K562 (cell line): ENCODE measurements at regions not wholly inside any gene's neighbourhood (a gene's known extent, or its start where the extent isn't known, plus 50 kb on each side); places are given as distances from the start of the nearest gene placed in this dataset.

Source experiments
- ATAC-seq: fragments of 200-7000 bp; cut with Tn5 transposase; 3 replicates; pipeline ENCODE4 v1.9.1; 2020; ENCODE audit warnings: moderate library complexity
- BruUV-seq: library from RNA; stranded (reverse); fragments of 400-500 nt; replicated peaks from 2 replicates; lab custom pipeline; 2021; lab: Mats Ljungman, UMichigan
- CTCF ChIA-PET: fragments of 300-600 bp; formaldehyde crosslinking; extraction: SDS; loops from one replicate; lab custom pipeline; 2021; ENCODE audit warnings: low intra/inter-chr PET ratio; lab: Yijun Ruan, JAX
- POLR2A ChIA-PET: fragments of 300-600, 350-650 bp; sonication (Branson Sonifier 250); formaldehyde crosslinking; extraction: SDS; loops from one replicate; lab custom pipeline; 2021; ENCODE audit warnings: antibody characterized with exemption, inconsistent platforms; lab: Yijun Ruan, JAX
- DNase-seq, 4 experiments: peaks; one replicate each; pipeline versions ENCODE4 v3.0.0 to v3.0.0-alpha.2; 2011 to 2018; ENCODE audit warnings: low spot score in 3 of 4, mixed read lengths in 3 of 4; ENCODE audit errors: extremely low read depth in 1 of 4
- FAIRE-seq: peaks from 2 replicates; lab custom pipeline; 2011; peaks lifted over from hg19 to GRCh38; lab: Jason Lieb, UNC
- H2AFZ ChIP-seq: 2 replicates; pipeline ENCODE4 v1.6.0; 2011; ENCODE audit warnings: low read depth, low read length, control low read depth, inconsistent platforms
- H3K27ac ChIP-seq: fragments of 200-600 bp; 3 replicates; pipeline ENCODE4 v1.8.0; 2011; ENCODE audit warnings: low read depth, mild to moderate bottlenecking, control low read depth, inconsistent platforms, low read length, moderate library complexity, mixed read lengths; ENCODE audit errors: extremely low read depth
- H3K27me3 ChIP-seq, 2 experiments: fragments of 300-600 bp in 1 of 2; 2 replicates in 1 of 2; 3 replicates in 1 of 2; pipeline versions ENCODE4 v1.6.0 to v1.8.0; 2011; ENCODE audit warnings: inconsistent platforms in 2 of 2, low read length in 2 of 2, mild to moderate bottlenecking in 1 of 2, mixed read lengths in 1 of 2, moderate library complexity in 1 of 2; ENCODE audit not compliant: control insufficient read depth in 2 of 2, insufficient read depth in 2 of 2
- H3K36me3 ChIP-seq: fragments of 300-600 bp; 3 replicates; pipeline ENCODE4 v1.8.0; 2011; ENCODE audit warnings: mild to moderate bottlenecking, low read length, inconsistent platforms; ENCODE audit not compliant: control insufficient read depth, insufficient read depth
- H3K4me1 ChIP-seq, 2 experiments: fragments of 200-600 bp in 1 of 2; replicated peaks in 1 of 2; 2 replicates in 1 of 2; 3 replicates in 1 of 2; pipeline versions ENCODE4 v1.5.1 to v1.8.0; 2011; ENCODE audit warnings: inconsistent platforms in 2 of 2, low read length in 2 of 2, mild to moderate bottlenecking in 1 of 2, mixed read lengths in 1 of 2, moderate library complexity in 1 of 2; ENCODE audit not compliant: control insufficient read depth in 2 of 2, insufficient read depth in 2 of 2
- H3K4me2 ChIP-seq: 2 replicates; pipeline ENCODE4 v1.6.1; 2011; ENCODE audit warnings: low read length, control low read depth, inconsistent platforms, mixed read lengths; ENCODE audit not compliant: insufficient read depth
- H3K4me3 ChIP-seq: fragments of 200-600 bp; sonication (generic), shearing (Covaris generic); 2 replicates; pipeline ENCODE4 v1.5.1; 2016; ENCODE audit warnings: control low read depth, inconsistent platforms
- H3K79me2 ChIP-seq: fragments of 200-600 bp; 3 replicates; pipeline ENCODE4 v1.8.0; 2011; ENCODE audit warnings: low read length, inconsistent platforms; ENCODE audit not compliant: control insufficient read depth, insufficient read depth
- H3K9ac ChIP-seq, 2 experiments: 2 replicates each; pipeline versions ENCODE4 v1.6.0 to v1.6.1; 2011; ENCODE audit warnings: low read depth in 2 of 2, low read length in 2 of 2, control low read depth in 1 of 2, inconsistent platforms in 1 of 2, mild to moderate bottlenecking in 1 of 2, mixed read lengths in 1 of 2; ENCODE audit not compliant: insufficient read depth in 1 of 2
- H3K9me1 ChIP-seq: one replicate; pipeline ENCODE4 v1.6.0; 2011; ENCODE audit warnings: inconsistent platforms, mild to moderate bottlenecking, low read length, moderate library complexity; ENCODE audit not compliant: control insufficient read depth, insufficient read depth
- H3K9me3 ChIP-seq: replicated peaks from 2 replicates; pipeline ENCODE4 v1.5.1; 2011; ENCODE audit warnings: low read depth, low read length, inconsistent platforms; ENCODE audit not compliant: control insufficient read depth, insufficient read depth
- H4K20me1 ChIP-seq: replicated peaks from 2 replicates; pipeline ENCODE4 v1.6.1; 2011; ENCODE audit warnings: low read length, inconsistent platforms, mixed read lengths; ENCODE audit not compliant: control insufficient read depth, insufficient read depth
- ARHGAP35 ChIP-seq: fragments of 450-650 bp; IDR thresholded peaks from 2 replicates; pipeline ENCODE4 v1.6.1; 2018; ENCODE audit not compliant: partially characterized antibody
- CBFA2T3 ChIP-seq: fragments of 450-650 bp; IDR thresholded peaks from 2 replicates; pipeline ENCODE4 v1.6.1; 2017
- CBX5 ChIP-seq: IDR thresholded peaks from 2 replicates; pipeline ENCODE4 v1.6.1; 2014; ENCODE audit warnings: low read depth, borderline replicate concordance
- CBX8 ChIP-seq: fragments of 200-600 bp; sonication (generic); IDR thresholded peaks from 2 replicates; pipeline ENCODE4 v1.6.1; 2012; ENCODE audit warnings: borderline replicate concordance, mixed run types, low read depth, mild to moderate bottlenecking, moderate library complexity, mixed read lengths, low read length, control low read depth, inconsistent platforms; ENCODE audit not compliant: poor library complexity, severe bottlenecking; ENCODE audit errors: extremely low read depth
- EZH2 ChIP-seq: IDR thresholded peaks from 2 replicates; pipeline ENCODE4 v1.6.1; 2012; ENCODE audit warnings: low read depth, mild to moderate bottlenecking, inconsistent platforms, low read length, borderline replicate concordance
- FOXA1 ChIP-seq: fragments of 450-650 bp; IDR thresholded peaks from 2 replicates; pipeline ENCODE4 v1.6.1; 2016; ENCODE audit warnings: mild to moderate bottlenecking, borderline replicate concordance
- HSF4 ChIP-seq: fragments of 250-450 bp; sonication (Bioruptor Pico); IDR thresholded peaks from 2 replicates; pipeline ENCODE4 v2.1.2; 2022; ENCODE audit warnings: mild to moderate bottlenecking, moderate library complexity, borderline replicate concordance
- JUND ChIP-seq, 2 experiments: IDR thresholded peaks; 2 replicates in 1 of 2; 3 replicates in 1 of 2; pipeline ENCODE4 v1.6.1; 2011; ENCODE audit warnings: borderline replicate concordance in 2 of 2, low read depth in 2 of 2, low read length in 2 of 2, improper control_type of control experiment in 1 of 2, missing biosample characterization in 1 of 2, missing genetic modification characterization in 1 of 2, missing genetic modification reagents in 1 of 2
- RBM15 ChIP-seq: fragments of 200-400 bp; formaldehyde crosslinking; IDR thresholded peaks from 2 replicates; pipeline ENCODE4 v1.6.1; 2018; ENCODE audit warnings: mild to moderate bottlenecking, low read length, moderate library complexity; ENCODE audit not compliant: insufficient read depth
- RFX5 ChIP-seq: IDR thresholded peaks from 2 replicates; pipeline ENCODE4 v1.6.1; 2011; ENCODE audit warnings: low read depth, mild to moderate bottlenecking, improper control_type of control experiment, low read length
- RUNX1 ChIP-seq: sonication (generic); IDR thresholded peaks from 2 replicates; pipeline ENCODE4 v1.6.1; 2016; ENCODE audit warnings: antibody characterized with exemption, low read depth
- SRSF3 ChIP-seq: fragments of 200-400 bp; formaldehyde crosslinking; IDR thresholded peaks from 2 replicates; pipeline ENCODE4 v1.6.1; 2016; ENCODE audit warnings: mild to moderate bottlenecking, low read length, moderate library complexity; ENCODE audit not compliant: insufficient read depth
- ZNF24 ChIP-seq: fragments of 450-650 bp; IDR thresholded peaks from 2 replicates; pipeline ENCODE4 v1.6.1; 2016
- ZNF445 ChIP-seq: fragments of 250-450 bp; sonication (Bioruptor Pico); IDR thresholded peaks from 2 replicates; pipeline ENCODE4 v1.4.0; 2020; ENCODE audit warnings: low read depth, mild to moderate bottlenecking, moderate library complexity
- ZNF778 ChIP-seq: fragments of 450-650 bp; formaldehyde crosslinking; IDR thresholded peaks from 2 replicates; pipeline ENCODE4 v1.4.0; 2020; ENCODE audit warnings: mild to moderate bottlenecking, moderate library complexity
- ZNF785 ChIP-seq: fragments of 250-450 bp; sonication (Bioruptor Pico); IDR thresholded peaks from 2 replicates; pipeline ENCODE4 v1.4.0; 2020; ENCODE audit warnings: mild to moderate bottlenecking
- WGBS: fragments of 100-300 bp; shearing (Covaris generic); methylation state at CpG from one replicate; pipeline ENCODE4 v1.1.6; 2016; ENCODE audit warnings: low coverage, mixed read lengths; ENCODE audit not compliant: insufficient coverage; ENCODE audit errors: missing lambda C conversion rate; 5-methylcytosine and 5-hydroxymethylcytosine counted together
- in situ Hi-C: fragments of 300-500 bp; cut with MboI; formaldehyde crosslinking; loops from 4 replicates; pipeline ENCODE4 v1.15.0; 2018; ENCODE audit warnings: inconsistent platforms, mixed read lengths
- intact Hi-C: fragments of 100-400 bp; cut with micrococcal nuclease; formaldehyde crosslinking; loops from 2 replicates; pipeline ENCODE4 v1.14.2; 2022
- TF ChIP-seq, protein P1 (sequence below): fragments of 450-650 bp; IDR thresholded peaks from 2 replicates; pipeline ENCODE4 v1.6.1; 2016; ENCODE audit warnings: missing biosample characterization, missing genetic modification characterization
- TF ChIP-seq, protein P2 (sequence below): fragments of 450-650 bp; IDR thresholded peaks from 2 replicates; pipeline ENCODE4 v1.7.1; 2018; ENCODE audit warnings: mild to moderate bottlenecking, low read depth; ENCODE audit not compliant: partially characterized antibody
- TF ChIP-seq, protein P3 (sequence below): fragments of 250-450 bp; sonication (Bioruptor Pico); IDR thresholded peaks from 2 replicates; pipeline ENCODE4 v1.8.0; 2022; ENCODE audit warnings: moderate library complexity, mild to moderate bottlenecking, inconsistent platforms

DNA sequence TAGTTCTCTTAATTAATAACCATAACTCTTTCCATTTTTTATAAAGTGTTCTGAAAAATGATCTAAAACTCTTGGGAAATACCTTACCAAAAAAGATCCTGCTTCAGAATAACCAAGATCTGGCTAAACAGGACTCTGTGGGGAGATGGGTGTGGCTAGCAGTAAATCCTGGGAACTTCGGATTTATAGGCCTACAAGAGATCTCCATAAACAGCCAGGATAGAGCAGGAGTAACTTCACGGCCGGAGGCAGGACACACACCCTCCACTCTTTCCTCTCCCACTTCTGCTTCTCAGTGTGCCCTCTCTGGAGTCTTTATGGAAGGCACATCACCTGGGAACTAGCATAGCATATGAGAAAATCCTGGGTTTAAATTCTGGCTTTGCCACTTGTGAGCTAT lies 309.4 kb upstream of the SOX2 start:
- H3K79me2 ChIP-seq: no peaks in the 10 kb centered on the region
- no peak overlapping the region for H3K27ac ChIP-seq
- H3K9me1 ChIP-seq: no peaks in the 10 kb centered on the region
- ATAC-seq (no peak), DNase-seq (no peak), FAIRE-seq (no peak)
- H3K4me1 ChIP-seq: no peaks in the 10 kb centered on the region
- intact Hi-C loops: no loop called here
- ChIA-PET POLR2A (no interaction called here), CTCF (no interaction called here)
- no peaks in the 10 kb centered on the region for H3K9me3 ChIP-seq
- no peaks in the 10 kb centered on the region for H3K27me3 ChIP-seq
- no peak overlapping the region for H2AFZ ChIP-seq
- 0% methylated on average over 3 of the region's 3 CpGs for WGBS
- no peak overlapping the region for H3K9ac ChIP-seq
- in situ Hi-C loops: no loop called here
- no peaks in the 10 kb centered on the region for H4K20me1 ChIP-seq
- no TSS peak for BruUV-seq
- no peaks in the 10 kb centered on the region for H3K36me3 ChIP-seq
- H3K4me3 ChIP-seq: no peak overlapping the region
- H3K4me2 ChIP-seq: no peak overlapping the region
- TF ChIP-seq ZNF785 (CRISPR knock-in tag) (no peak), ARHGAP35 (no peak), CBX5 (no peak), ZNF778 (CRISPR knock-in tag) (no peak), FOXA1 (no peak), SRSF3 (no peak), ZNF445 (CRISPR knock-in tag) (no peak), RBM15 (no peak), RUNX1 (no peak), ZNF24 (no peak), CBX8 (no peak), JUND (IDR thresholded peaks at IDR 0.05; ENCODE audit: borderline replicate concordance, low read depth, low read length) (no peak), JUND (tag; IDR thresholded peaks at IDR 0.05; ENCODE audit: borderline replicate concordance, low read depth, low read length) (no peak), CBFA2T3 (no peak), RFX5 (no peak), HSF4 (CRISPR knock-in tag) (no peak), EZH2 (no peak)
- TF ChIP-seq, protein P1, sequence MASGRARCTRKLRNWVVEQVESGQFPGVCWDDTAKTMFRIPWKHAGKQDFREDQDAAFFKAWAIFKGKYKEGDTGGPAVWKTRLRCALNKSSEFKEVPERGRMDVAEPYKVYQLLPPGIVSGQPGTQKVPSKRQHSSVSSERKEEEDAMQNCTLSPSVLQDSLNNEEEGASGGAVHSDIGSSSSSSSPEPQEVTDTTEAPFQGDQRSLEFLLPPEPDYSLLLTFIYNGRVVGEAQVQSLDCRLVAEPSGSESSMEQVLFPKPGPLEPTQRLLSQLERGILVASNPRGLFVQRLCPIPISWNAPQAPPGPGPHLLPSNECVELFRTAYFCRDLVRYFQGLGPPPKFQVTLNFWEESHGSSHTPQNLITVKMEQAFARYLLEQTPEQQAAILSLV (tag): no peak
- TF ChIP-seq, protein P2, sequence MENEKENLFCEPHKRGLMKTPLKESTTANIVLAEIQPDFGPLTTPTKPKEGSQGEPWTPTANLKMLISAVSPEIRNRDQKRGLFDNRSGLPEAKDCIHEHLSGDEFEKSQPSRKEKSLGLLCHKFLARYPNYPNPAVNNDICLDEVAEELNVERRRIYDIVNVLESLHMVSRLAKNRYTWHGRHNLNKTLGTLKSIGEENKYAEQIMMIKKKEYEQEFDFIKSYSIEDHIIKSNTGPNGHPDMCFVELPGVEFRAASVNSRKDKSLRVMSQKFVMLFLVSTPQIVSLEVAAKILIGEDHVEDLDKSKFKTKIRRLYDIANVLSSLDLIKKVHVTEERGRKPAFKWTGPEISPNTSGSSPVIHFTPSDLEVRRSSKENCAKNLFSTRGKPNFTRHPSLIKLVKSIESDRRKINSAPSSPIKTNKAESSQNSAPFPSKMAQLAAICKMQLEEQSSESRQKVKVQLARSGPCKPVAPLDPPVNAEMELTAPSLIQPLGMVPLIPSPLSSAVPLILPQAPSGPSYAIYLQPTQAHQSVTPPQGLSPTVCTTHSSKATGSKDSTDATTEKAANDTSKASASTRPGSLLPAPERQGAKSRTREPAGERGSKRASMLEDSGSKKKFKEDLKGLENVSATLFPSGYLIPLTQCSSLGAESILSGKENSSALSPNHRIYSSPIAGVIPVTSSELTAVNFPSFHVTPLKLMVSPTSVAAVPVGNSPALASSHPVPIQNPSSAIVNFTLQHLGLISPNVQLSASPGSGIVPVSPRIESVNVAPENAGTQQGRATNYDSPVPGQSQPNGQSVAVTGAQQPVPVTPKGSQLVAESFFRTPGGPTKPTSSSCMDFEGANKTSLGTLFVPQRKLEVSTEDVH: no peak
- TF ChIP-seq, protein P3, sequence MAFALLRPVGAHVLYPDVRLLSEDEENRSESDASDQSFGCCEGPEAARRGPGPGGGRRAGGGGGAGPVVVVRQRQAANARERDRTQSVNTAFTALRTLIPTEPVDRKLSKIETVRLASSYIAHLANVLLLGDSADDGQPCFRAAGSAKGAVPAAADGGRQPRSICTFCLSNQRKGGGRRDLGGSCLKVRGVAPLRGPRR: no peak
